ENCODE measurements at regions not wholly inside any gene's neighbourhood (a gene's known extent, or its start where the extent isn't known, plus 50 kb on each side); places are given as distances from the start of the nearest gene placed in this dataset.

GRCh38 chr21:35297665-35298064 is 248.6 kb upstream of the RUNX1 start:
- H3K9me3 Mint-ChIP-seq (ENCODE audit: unreplicated experiment): no peaks in the 10 kb centered on the region
- peaks cover 13% of the 10 kb centered on the region for H3K4me1 Mint-ChIP-seq (ENCODE audit: insufficient read depth, unreplicated experiment)
- no peaks in the 10 kb centered on the region for H3K36me3 Mint-ChIP-seq (ENCODE audit: insufficient read depth, unreplicated experiment)
- H3K27ac Mint-ChIP-seq (ENCODE audit: low read depth, unreplicated experiment): no peak overlapping the region
- ChIA-PET CTCF (interaction anchor here (0.6 to 0.7 kb wide), 3 partner anchors 106 to 239 kb away, joined by 3 to 5 read pairs (median 4); no protein-coding TSS in a partner anchor), POLR2A (interaction anchor here (0.6 kb wide), 1 partner anchor 11 kb away, joined by 4 read pairs; no protein-coding TSS in a partner anchor)
- intact Hi-C loops (cut with micrococcal nuclease): no loop called here
- TF ChIP-seq CTCF (IDR thresholded peaks at IDR 0.05; ENCODE audit: unreplicated experiment): no peak
- H3K27me3 Mint-ChIP-seq (ENCODE audit: insufficient read depth, unreplicated experiment): no peaks in the 10 kb centered on the region
- no peak for DNase-seq (ENCODE audit: unreplicated experiment)
- no TSS peak for BruUV-seq (replicated peaks)
- H3K4me3 Mint-ChIP-seq (ENCODE audit: unreplicated experiment): no peak overlapping the region

GRCh38 chr21:35294231-35294898 is 245.3 kb upstream of the RUNX1 start:
- BruUV-seq (replicated peaks): no TSS peak
- peak overlapping the region; percentile 14 for H3K27ac Mint-ChIP-seq (ENCODE audit: low read depth, unreplicated experiment)
- ChIA-PET CTCF (interaction anchor here (0.6 to 1.4 kb wide), 4 partner anchors 10 to 927 kb away, joined by 3 read pairs; no protein-coding TSS in a partner anchor), POLR2A (interaction anchor here (0.7 to 1.1 kb wide), 5 partner anchors 9 to 406 kb away, joined by 3 read pairs; no protein-coding TSS in a partner anchor)
- no peaks in the 10 kb centered on the region for H3K36me3 Mint-ChIP-seq (ENCODE audit: insufficient read depth, unreplicated experiment)
- H3K4me1 Mint-ChIP-seq (ENCODE audit: insufficient read depth, unreplicated experiment): peaks cover 10% of the 10 kb centered on the region
- no peaks in the 10 kb centered on the region for H3K9me3 Mint-ChIP-seq (ENCODE audit: unreplicated experiment)
- TF ChIP-seq CTCF (IDR thresholded peaks at IDR 0.05; ENCODE audit: unreplicated experiment): no peak
- intact Hi-C loops (cut with micrococcal nuclease): no loop called here
- H3K27me3 Mint-ChIP-seq (ENCODE audit: insufficient read depth, unreplicated experiment): no peaks in the 10 kb centered on the region
- DNase-seq (ENCODE audit: unreplicated experiment): peak; percentile 13
- no peak overlapping the region for H3K4me3 Mint-ChIP-seq (ENCODE audit: unreplicated experiment)

- intact Hi-C loops (cut with micrococcal nuclease): no loop called here
- ChIA-PET POLR2A (interaction anchor here (0.6 kb wide), 1 partner anchor 132 kb away, joined by 3 read pairs; no protein-coding TSS in a partner anchor), CTCF (no interaction called here)
- Mint-ChIP-seq H3K27me3 (ENCODE audit: insufficient read depth, unreplicated experiment) (no peaks in the 10 kb centered on the region), H3K36me3 (ENCODE audit: insufficient read depth, unreplicated experiment) (no peaks in the 10 kb centered on the region), H3K9me3 (ENCODE audit: unreplicated experiment) (peaks cover 15% of the 10 kb centered on the region), H3K4me1 (ENCODE audit: insufficient read depth, unreplicated experiment) (peaks cover 10% of the 10 kb centered on the region), H3K27ac (ENCODE audit: low read depth, unreplicated experiment) (no peak overlapping the region), H3K4me3 (ENCODE audit: unreplicated experiment) (no peak overlapping the region)
- TF ChIP-seq CTCF (IDR thresholded peaks at IDR 0.05; ENCODE audit: unreplicated experiment): no peak
- DNase-seq (ENCODE audit: unreplicated experiment): no peak
- no TSS peak for BruUV-seq (replicated peaks)
Observed at GRCh38 chr21:35291973-35292627, 243.0 kb upstream of the RUNX1 start.

GRCh38 chr21:35291034-35291433 is 241.9 kb upstream of the RUNX1 start:
- peaks cover 10% of the 10 kb centered on the region for H3K4me1 Mint-ChIP-seq (ENCODE audit: insufficient read depth, unreplicated experiment)

More at GRCh38 chr21:35291034-35291433, 241.9 kb upstream of the RUNX1 start:
- Mint-ChIP-seq H3K27ac (ENCODE audit: low read depth, unreplicated experiment) (no peak overlapping the region), H3K27me3 (ENCODE audit: insufficient read depth, unreplicated experiment) (no peaks in the 10 kb centered on the region), H3K9me3 (ENCODE audit: unreplicated experiment) (peaks cover 15% of the 10 kb centered on the region), H3K4me3 (ENCODE audit: unreplicated experiment) (no peak overlapping the region), H3K36me3 (ENCODE audit: insufficient read depth, unreplicated experiment) (no peaks in the 10 kb centered on the region)
- CTCF ChIA-PET: no interaction called here
- no TSS peak for BruUV-seq (replicated peaks)
- intact Hi-C loops (cut with micrococcal nuclease): no loop called here
- POLR2A ChIA-PET: interaction anchor here (0.7 kb wide), 2 partner anchors 12 to 547 kb away, joined by 3 read pairs; no protein-coding TSS in a partner anchor
- DNase-seq (ENCODE audit: unreplicated experiment): no peak
- TF ChIP-seq CTCF (IDR thresholded peaks at IDR 0.05; ENCODE audit: unreplicated experiment): no peak

All from MCF 10A (cell line).